SU-DHL-6 (cell line): ENCODE measurements at regions not wholly inside any gene's neighbourhood (a gene's known extent, or its start where the extent isn't known, plus 50 kb on each side); places are given as distances from the start of the nearest gene placed in this dataset.

Experiments used
- CTCF ChIP-seq: fragments of 200-600 bp; sonication (generic); IDR thresholded peaks from one replicate; pipeline ENCODE4 v1.5.1; 2017; ENCODE audit warnings: antibody characterized with exemption, mild to moderate bottlenecking, low read length, moderate library complexity; ENCODE audit not compliant: insufficient read depth, poor library complexity, severe bottlenecking
- EZH2phosphoT487 ChIP-seq: fragments of 200-600 bp; sonication (generic), shearing (Covaris generic); conservative IDR thresholded peaks from 2 replicates; pipeline ENCODE4 v1.6.1; 2018; ENCODE audit warnings: mild to moderate bottlenecking, antibody characterized with exemption, low read length, moderate library complexity, mixed read lengths

GRCh38 chr2:8510519-8510918 lies 171.3 kb upstream of the ID2 start:
- no peak for TF ChIP-seq CTCF
- no peak for TF ChIP-seq EZH2phosphoT487
